ENCODE measurements at regions not wholly inside any gene's neighbourhood (a gene's known extent, or its start where the extent isn't known, plus 50 kb on each side); places are given as distances from the start of the nearest gene placed in this dataset.

DNA sequence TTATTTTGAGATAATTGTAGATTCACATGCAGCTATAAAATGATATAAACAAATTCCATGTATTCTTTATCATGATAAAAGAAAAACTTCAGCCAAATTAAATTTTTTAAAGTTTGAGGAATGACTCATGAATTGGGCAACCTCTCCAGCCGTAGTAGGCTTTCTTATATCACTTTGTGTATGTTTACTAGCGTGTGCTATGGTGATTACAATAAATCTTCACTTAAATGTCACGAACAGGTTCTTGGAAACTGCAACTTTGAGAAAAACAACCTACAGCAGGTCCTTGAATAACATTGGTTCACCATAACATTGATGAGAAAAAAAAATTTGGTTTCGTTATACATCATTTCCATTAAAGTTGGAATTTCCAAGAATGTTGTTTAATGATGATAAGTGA, 730.9 kb upstream of the TYRP1 start:
- H3K27me3 Mint-ChIP-seq (ENCODE audit: low read depth) = no peaks in the 10 kb centered on the region
- ChIA-PET POLR2A (no interaction called here), CTCF (no interaction called here)
- H3K27ac Mint-ChIP-seq = no peak overlapping the region
- DNase-seq (ENCODE audit: low spot score) (no peak), ATAC-seq (no peak)
- TF ChIP-seq ZBTB21 (CRISPR knock-in tag; IDR thresholded peaks at IDR 0.05; ENCODE audit: borderline replicate concordance) (no peak), EMX1 (CRISPR knock-in tag; IDR thresholded peaks at IDR 0.05) (no peak)
- TF ChIP-seq, protein P1, sequence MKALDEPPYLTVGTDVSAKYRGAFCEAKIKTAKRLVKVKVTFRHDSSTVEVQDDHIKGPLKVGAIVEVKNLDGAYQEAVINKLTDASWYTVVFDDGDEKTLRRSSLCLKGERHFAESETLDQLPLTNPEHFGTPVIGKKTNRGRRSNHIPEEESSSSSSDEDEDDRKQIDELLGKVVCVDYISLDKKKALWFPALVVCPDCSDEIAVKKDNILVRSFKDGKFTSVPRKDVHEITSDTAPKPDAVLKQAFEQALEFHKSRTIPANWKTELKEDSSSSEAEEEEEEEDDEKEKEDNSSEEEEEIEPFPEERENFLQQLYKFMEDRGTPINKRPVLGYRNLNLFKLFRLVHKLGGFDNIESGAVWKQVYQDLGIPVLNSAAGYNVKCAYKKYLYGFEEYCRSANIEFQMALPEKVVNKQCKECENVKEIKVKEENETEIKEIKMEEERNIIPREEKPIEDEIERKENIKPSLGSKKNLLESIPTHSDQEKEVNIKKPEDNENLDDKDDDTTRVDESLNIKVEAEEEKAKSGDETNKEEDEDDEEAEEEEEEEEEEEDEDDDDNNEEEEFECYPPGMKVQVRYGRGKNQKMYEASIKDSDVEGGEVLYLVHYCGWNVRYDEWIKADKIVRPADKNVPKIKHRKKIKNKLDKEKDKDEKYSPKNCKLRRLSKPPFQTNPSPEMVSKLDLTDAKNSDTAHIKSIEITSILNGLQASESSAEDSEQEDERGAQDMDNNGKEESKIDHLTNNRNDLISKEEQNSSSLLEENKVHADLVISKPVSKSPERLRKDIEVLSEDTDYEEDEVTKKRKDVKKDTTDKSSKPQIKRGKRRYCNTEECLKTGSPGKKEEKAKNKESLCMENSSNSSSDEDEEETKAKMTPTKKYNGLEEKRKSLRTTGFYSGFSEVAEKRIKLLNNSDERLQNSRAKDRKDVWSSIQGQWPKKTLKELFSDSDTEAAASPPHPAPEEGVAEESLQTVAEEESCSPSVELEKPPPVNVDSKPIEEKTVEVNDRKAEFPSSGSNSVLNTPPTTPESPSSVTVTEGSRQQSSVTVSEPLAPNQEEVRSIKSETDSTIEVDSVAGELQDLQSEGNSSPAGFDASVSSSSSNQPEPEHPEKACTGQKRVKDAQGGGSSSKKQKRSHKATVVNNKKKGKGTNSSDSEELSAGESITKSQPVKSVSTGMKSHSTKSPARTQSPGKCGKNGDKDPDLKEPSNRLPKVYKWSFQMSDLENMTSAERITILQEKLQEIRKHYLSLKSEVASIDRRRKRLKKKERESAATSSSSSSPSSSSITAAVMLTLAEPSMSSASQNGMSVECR (CRISPR knock-in tag; IDR thresholded peaks at IDR 0.05; ENCODE audit: borderline replicate concordance) = no peak
- TF ChIP-seq, protein P2, sequence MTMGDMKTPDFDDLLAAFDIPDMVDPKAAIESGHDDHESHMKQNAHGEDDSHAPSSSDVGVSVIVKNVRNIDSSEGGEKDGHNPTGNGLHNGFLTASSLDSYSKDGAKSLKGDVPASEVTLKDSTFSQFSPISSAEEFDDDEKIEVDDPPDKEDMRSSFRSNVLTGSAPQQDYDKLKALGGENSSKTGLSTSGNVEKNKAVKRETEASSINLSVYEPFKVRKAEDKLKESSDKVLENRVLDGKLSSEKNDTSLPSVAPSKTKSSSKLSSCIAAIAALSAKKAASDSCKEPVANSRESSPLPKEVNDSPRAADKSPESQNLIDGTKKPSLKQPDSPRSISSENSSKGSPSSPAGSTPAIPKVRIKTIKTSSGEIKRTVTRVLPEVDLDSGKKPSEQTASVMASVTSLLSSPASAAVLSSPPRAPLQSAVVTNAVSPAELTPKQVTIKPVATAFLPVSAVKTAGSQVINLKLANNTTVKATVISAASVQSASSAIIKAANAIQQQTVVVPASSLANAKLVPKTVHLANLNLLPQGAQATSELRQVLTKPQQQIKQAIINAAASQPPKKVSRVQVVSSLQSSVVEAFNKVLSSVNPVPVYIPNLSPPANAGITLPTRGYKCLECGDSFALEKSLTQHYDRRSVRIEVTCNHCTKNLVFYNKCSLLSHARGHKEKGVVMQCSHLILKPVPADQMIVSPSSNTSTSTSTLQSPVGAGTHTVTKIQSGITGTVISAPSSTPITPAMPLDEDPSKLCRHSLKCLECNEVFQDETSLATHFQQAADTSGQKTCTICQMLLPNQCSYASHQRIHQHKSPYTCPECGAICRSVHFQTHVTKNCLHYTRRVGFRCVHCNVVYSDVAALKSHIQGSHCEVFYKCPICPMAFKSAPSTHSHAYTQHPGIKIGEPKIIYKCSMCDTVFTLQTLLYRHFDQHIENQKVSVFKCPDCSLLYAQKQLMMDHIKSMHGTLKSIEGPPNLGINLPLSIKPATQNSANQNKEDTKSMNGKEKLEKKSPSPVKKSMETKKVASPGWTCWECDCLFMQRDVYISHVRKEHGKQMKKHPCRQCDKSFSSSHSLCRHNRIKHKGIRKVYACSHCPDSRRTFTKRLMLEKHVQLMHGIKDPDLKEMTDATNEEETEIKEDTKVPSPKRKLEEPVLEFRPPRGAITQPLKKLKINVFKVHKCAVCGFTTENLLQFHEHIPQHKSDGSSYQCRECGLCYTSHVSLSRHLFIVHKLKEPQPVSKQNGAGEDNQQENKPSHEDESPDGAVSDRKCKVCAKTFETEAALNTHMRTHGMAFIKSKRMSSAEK (CRISPR knock-in tag; IDR thresholded peaks at IDR 0.05; ENCODE audit: borderline replicate concordance) = no peak
- H3K4me1 Mint-ChIP-seq = no peaks in the 10 kb centered on the region
- H3K9me3 Mint-ChIP-seq = peaks cover 17% of the 10 kb centered on the region
- H3K36me3 Mint-ChIP-seq = no peaks in the 10 kb centered on the region
- H3K4me3 Mint-ChIP-seq = no peak overlapping the region

DNA sequence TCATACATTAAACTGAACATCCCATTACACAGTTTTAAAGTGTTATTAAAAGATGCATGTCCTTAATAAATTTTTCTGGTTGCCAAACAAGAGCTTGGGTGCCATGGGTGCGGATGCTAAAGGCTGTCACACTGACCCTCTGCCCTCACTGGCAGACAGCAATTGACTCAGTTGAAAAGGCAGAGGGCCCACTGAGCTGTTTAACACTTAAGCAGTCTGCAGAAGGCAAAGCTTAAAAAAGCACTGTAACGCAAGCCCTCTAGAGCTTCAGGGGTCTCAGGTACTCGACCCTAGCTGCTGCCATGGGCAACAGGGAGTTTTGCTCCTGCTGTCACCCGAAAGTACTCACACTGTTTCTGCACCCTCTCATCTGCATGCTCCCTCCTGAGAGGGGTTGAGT, 726.4 kb upstream of the TYRP1 start:
- POLR2A ChIA-PET = no interaction called here

More for the DNA sequence above, 726.4 kb upstream of the TYRP1 start:
- no peaks in the 10 kb centered on the region for H3K36me3 Mint-ChIP-seq
- no peaks in the 10 kb centered on the region for H3K9me3 Mint-ChIP-seq
- no peaks in the 10 kb centered on the region for H3K4me1 Mint-ChIP-seq
- no peaks in the 10 kb centered on the region for H3K27me3 Mint-ChIP-seq (ENCODE audit: low read depth)
- ATAC-seq = peak; percentile 67
- TF ChIP-seq ELF4 (CRISPR knock-in tag; IDR thresholded peaks at IDR 0.05; ENCODE audit: low read depth) = no peak
- TF ChIP-seq JAZF1 (CRISPR knock-in tag; IDR thresholded peaks at IDR 0.05) = no peak
- no peak for TF ChIP-seq ETV6 (CRISPR knock-in tag; IDR thresholded peaks at IDR 0.05)
- TF ChIP-seq CREB1 (CRISPR knock-in tag; IDR thresholded peaks at IDR 0.05) = no peak
- no peak for TF ChIP-seq TEAD4 (CRISPR knock-in tag; IDR thresholded peaks at IDR 0.05)
- TF ChIP-seq, protein P3, sequence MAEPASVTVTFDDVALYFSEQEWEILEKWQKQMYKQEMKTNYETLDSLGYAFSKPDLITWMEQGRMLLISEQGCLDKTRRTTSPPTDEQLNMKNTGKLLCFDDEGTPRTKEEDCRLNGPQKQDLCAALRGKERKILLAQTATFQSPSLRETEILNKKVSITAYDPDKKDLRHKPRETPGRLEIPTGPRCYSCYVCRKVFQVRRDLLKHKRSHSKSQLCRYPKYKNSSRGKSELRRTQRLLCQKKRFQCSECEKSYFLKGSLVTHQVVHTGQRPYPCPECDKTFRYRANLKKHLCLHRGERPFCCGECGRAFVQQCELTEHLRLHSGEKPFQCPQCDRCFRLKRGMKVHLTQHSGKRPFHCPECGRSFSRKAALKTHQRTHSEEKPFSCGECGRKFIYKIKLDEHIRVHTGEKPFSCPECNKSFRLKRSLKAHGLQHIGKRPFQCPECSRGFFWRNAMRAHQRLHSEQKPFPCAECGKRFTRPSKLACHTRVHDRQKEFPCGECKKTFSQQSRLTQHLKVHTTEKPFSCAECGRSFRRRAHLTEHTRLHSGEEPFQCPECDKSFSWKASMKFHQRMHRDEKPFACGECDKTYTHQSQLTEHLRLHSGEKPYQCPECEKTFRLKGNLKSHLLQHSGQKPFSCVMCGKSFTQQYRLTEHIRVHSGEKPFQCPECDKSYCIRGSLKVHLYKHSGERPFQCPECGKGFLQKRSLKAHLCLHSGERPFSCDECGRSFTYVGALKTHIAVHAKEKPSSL (CRISPR knock-in tag; conservative IDR thresholded peaks at IDR 0.05) = no peak
- TF ChIP-seq, protein P4, sequence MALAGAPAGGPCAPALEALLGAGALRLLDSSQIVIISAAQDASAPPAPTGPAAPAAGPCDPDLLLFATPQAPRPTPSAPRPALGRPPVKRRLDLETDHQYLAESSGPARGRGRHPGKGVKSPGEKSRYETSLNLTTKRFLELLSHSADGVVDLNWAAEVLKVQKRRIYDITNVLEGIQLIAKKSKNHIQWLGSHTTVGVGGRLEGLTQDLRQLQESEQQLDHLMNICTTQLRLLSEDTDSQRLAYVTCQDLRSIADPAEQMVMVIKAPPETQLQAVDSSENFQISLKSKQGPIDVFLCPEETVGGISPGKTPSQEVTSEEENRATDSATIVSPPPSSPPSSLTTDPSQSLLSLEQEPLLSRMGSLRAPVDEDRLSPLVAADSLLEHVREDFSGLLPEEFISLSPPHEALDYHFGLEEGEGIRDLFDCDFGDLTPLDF (CRISPR knock-in tag; IDR thresholded peaks at IDR 0.05) = no peak
- no peak for TF ChIP-seq CREM (CRISPR knock-in tag; IDR thresholded peaks at IDR 0.05)
- TF ChIP-seq TEAD1 (CRISPR knock-in tag; IDR thresholded peaks at IDR 0.05) = no peak
- TF ChIP-seq ESRRA (CRISPR knock-in tag; IDR thresholded peaks at IDR 0.05; ENCODE audit: borderline replicate concordance) = no peak
- TF ChIP-seq TP53 (CRISPR knock-in tag; IDR thresholded peaks at IDR 0.05) = no peak
- TF ChIP-seq, protein P5, sequence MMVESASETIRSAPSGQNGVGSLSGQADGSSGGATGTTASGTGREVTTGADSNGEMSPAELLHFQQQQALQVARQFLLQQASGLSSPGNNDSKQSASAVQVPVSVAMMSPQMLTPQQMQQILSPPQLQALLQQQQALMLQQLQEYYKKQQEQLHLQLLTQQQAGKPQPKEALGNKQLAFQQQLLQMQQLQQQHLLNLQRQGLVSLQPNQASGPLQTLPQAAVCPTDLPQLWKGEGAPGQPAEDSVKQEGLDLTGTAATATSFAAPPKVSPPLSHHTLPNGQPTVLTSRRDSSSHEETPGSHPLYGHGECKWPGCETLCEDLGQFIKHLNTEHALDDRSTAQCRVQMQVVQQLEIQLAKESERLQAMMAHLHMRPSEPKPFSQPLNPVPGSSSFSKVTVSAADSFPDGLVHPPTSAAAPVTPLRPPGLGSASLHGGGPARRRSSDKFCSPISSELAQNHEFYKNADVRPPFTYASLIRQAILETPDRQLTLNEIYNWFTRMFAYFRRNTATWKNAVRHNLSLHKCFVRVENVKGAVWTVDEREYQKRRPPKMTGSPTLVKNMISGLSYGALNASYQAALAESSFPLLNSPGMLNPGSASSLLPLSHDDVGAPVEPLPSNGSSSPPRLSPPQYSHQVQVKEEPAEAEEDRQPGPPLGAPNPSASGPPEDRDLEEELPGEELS (CRISPR knock-in tag; IDR thresholded peaks at IDR 0.05) = no peak
- TF ChIP-seq, protein P6, sequence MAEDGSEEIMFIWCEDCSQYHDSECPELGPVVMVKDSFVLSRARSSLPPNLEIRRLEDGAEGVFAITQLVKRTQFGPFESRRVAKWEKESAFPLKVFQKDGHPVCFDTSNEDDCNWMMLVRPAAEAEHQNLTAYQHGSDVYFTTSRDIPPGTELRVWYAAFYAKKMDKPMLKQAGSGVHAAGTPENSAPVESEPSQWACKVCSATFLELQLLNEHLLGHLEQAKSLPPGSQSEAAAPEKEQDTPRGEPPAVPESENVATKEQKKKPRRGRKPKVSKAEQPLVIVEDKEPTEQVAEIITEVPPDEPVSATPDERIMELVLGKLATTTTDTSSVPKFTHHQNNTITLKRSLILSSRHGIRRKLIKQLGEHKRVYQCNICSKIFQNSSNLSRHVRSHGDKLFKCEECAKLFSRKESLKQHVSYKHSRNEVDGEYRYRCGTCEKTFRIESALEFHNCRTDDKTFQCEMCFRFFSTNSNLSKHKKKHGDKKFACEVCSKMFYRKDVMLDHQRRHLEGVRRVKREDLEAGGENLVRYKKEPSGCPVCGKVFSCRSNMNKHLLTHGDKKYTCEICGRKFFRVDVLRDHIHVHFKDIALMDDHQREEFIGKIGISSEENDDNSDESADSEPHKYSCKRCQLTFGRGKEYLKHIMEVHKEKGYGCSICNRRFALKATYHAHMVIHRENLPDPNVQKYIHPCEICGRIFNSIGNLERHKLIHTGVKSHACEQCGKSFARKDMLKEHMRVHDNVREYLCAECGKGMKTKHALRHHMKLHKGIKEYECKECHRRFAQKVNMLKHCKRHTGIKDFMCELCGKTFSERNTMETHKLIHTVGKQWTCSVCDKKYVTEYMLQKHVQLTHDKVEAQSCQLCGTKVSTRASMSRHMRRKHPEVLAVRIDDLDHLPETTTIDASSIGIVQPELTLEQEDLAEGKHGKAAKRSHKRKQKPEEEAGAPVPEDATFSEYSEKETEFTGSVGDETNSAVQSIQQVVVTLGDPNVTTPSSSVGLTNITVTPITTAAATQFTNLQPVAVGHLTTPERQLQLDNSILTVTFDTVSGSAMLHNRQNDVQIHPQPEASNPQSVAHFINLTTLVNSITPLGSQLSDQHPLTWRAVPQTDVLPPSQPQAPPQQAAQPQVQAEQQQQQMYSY (CRISPR knock-in tag; IDR thresholded peaks at IDR 0.05) = no peak
- H3K4me3 Mint-ChIP-seq = no peak overlapping the region
- no peak for DNase-seq (ENCODE audit: low spot score)
- H3K27ac Mint-ChIP-seq = no peak overlapping the region
- CTCF ChIA-PET = no interaction called here
